ENCODE measurements at regions not wholly inside any gene's neighbourhood (a gene's known extent, or its start where the extent isn't known, plus 50 kb on each side); places are given as distances from the start of the nearest gene placed in this dataset.

GRCh38 chr13:69107436-69107835 lies 1000.2 kb upstream of the ATXN8OS start:
- Mint-ChIP-seq H3K27ac (no peak overlapping the region), H3K36me3 (ENCODE audit: low read depth) (no peaks in the 10 kb centered on the region), H3K27me3 (ENCODE audit: low read depth) (no peaks in the 10 kb centered on the region), H3K9me3 (peaks cover 5% of the 10 kb centered on the region), H3K4me3 (no peak overlapping the region), H3K4me1 (no peaks in the 10 kb centered on the region)
- no peak for TF ChIP-seq CTCF (IDR thresholded peaks at IDR 0.05; ENCODE audit: unreplicated experiment in 3 of 3)

- no peaks in the 10 kb centered on the region for H3K4me1 Mint-ChIP-seq
- H3K9me3 Mint-ChIP-seq = no peaks in the 10 kb centered on the region
- TF ChIP-seq CTCF (IDR thresholded peaks at IDR 0.05; ENCODE audit: unreplicated experiment in 3 of 3) = no peak
- no peak overlapping the region for H3K27ac Mint-ChIP-seq
- H3K4me3 Mint-ChIP-seq = no peak overlapping the region
- H3K27me3 Mint-ChIP-seq (ENCODE audit: low read depth) = no peaks in the 10 kb centered on the region
- H3K36me3 Mint-ChIP-seq (ENCODE audit: low read depth) = no peaks in the 10 kb centered on the region
Measured at GRCh38 chr13:69101841-69102240, 1005.8 kb upstream of the ATXN8OS start.

GRCh38 chr13:69094485-69094884 lies 1013.1 kb upstream of the ATXN8OS start:
- Mint-ChIP-seq H3K36me3 (ENCODE audit: low read depth) (no peaks in the 10 kb centered on the region), H3K4me1 (no peaks in the 10 kb centered on the region), H3K27ac (no peak overlapping the region)

GRCh38 chr13:69092615-69093322 lies 1014.9 kb upstream of the ATXN8OS start:
- H3K4me3 Mint-ChIP-seq = no peak overlapping the region
- no peaks in the 10 kb centered on the region for H3K27me3 Mint-ChIP-seq (ENCODE audit: low read depth)
- TF ChIP-seq CTCF (IDR thresholded peaks at IDR 0.05; ENCODE audit: unreplicated experiment in 3 of 3) = no peak
- H3K9me3 Mint-ChIP-seq = no peaks in the 10 kb centered on the region
- H3K27ac Mint-ChIP-seq = no peak overlapping the region
- no peaks in the 10 kb centered on the region for H3K4me1 Mint-ChIP-seq
- H3K36me3 Mint-ChIP-seq (ENCODE audit: low read depth) = no peaks in the 10 kb centered on the region

More at GRCh38 chr13:69094485-69094884, 1013.1 kb upstream of the ATXN8OS start:
- no peak overlapping the region for H3K4me3 Mint-ChIP-seq
- H3K9me3 Mint-ChIP-seq = no peaks in the 10 kb centered on the region
- no peaks in the 10 kb centered on the region for H3K27me3 Mint-ChIP-seq (ENCODE audit: low read depth)
- no peak for TF ChIP-seq CTCF (IDR thresholded peaks at IDR 0.05; ENCODE audit: unreplicated experiment in 3 of 3)

- Mint-ChIP-seq H3K36me3 (ENCODE audit: low read depth) (no peaks in the 10 kb centered on the region), H3K27me3 (ENCODE audit: low read depth) (no peaks in the 10 kb centered on the region), H3K27ac (no peak overlapping the region), H3K4me1 (no peaks in the 10 kb centered on the region), H3K9me3 (no peaks in the 10 kb centered on the region), H3K4me3 (no peak overlapping the region)
- no peak for TF ChIP-seq CTCF (IDR thresholded peaks at IDR 0.05; ENCODE audit: unreplicated experiment in 3 of 3)
Measured at GRCh38 chr13:69077267-69077666, 1030.4 kb upstream of the ATXN8OS start.

- Mint-ChIP-seq H3K27me3 (ENCODE audit: low read depth) (no peaks in the 10 kb centered on the region), H3K9me3 (no peaks in the 10 kb centered on the region), H3K4me3 (no peak overlapping the region), H3K4me1 (no peaks in the 10 kb centered on the region), H3K27ac (no peak overlapping the region), H3K36me3 (ENCODE audit: low read depth) (no peaks in the 10 kb centered on the region)
- TF ChIP-seq CTCF (IDR thresholded peaks at IDR 0.05; ENCODE audit: unreplicated experiment in 3 of 3) = no peak
Measured at GRCh38 chr13:69069554-69070133, 1038.0 kb upstream of the ATXN8OS start.

Data from nephron (organoid).